Stimulated activated CD8-positive, alpha-beta memory T cell treated with anti-CD3 and anti-CD28 coated beads, Interleukin-7, amount 100 ng/mL, for 1 hour (primary cell): ENCODE measurements at regions not wholly inside any gene's neighbourhood (a gene's known extent, or its start where the extent isn't known, plus 50 kb on each side); places are given as distances from the start of the nearest gene placed in this dataset.
"Not testable (repeated sequence)": the region's sequence is repeated elsewhere in the genome, so short reads cannot be mapped to it uniquely, and the experiment has no call there.

Experiments used
- DNase-seq, 2 donors: peaks; one replicate each; pipeline ENCODE4 v3.0.0-alpha.2; 2020; ENCODE audit warnings: low read depth in 2 of 2

DNA sequence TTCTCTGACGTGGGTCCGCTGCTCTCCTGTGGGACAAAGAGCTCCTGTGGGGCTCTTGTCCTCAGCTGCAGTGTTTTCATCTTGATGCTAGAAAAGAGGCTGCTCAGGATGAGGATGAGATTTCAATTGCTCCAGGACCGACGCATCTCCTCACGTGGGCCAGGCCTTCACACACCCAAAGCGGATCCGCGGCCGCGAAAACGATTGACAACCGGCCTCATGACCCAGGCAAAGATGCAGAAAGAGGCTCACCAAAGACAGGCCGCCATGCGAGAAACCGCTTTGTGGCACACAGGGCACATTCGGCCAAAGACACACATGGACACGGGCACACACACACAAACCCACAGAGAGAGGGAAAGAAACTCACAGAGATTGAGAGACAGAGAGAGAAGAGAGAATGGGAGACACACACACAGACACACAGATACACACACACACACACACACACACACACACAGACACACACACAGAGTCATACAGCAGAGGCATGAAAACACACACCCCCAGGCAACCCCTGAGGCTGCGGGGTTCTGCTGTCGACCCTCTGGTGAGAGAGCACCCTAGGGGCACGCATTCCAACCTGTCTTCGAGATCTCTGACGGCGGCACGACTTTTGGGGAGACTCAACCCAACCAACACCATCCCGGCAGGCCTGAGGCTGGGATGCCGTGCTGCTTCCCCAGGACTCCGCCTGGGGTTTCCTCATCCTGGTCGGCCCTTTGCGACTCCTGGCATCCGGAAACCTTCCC lies 168.5 kb upstream of the ZNF337 start:
- not testable (repeated sequence) for DNase-seq

- no peak for DNase-seq
Measured at GRCh38 chr20:25864326-25864962, 167.8 kb upstream of the ZNF337 start.

DNA sequence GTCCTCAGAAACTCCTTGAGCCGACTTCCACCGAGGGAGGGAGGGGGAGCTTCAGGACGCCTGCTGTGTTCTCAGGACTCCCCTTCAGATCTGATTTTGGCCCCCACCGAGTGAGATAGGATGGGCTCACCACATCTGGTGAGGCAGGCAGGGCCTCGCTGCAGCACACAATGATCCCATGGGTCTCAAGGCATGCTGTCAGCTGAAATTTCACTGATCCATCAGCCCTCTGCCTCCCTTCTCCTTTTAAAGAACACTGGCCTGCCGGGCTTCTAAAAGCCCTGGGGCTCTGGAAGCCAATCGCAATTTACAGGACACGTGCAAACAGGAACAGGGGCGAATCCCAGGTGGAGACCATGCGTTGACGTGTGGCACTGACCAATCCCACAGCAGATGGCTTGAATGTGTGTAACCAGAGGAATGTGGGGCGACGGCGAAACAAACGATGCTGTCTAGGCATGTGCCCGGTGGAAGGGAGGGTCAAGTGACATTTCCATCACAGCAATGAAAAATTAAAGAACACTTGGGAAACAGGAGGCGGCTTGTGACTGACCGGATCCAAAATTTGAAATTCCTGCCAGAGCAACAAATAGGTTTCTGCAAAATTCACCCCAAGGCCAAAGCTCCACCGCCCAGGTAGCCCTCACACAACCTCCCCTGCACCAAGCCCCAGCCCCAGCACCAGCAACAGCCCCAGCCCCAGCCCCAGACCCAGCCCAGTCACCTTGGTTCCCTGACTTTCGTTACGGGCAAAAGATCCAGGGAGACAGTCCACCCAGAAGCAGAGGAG lies 167.1 kb upstream of the ZNF337 start:
- DNase-seq = no peak

DNA sequence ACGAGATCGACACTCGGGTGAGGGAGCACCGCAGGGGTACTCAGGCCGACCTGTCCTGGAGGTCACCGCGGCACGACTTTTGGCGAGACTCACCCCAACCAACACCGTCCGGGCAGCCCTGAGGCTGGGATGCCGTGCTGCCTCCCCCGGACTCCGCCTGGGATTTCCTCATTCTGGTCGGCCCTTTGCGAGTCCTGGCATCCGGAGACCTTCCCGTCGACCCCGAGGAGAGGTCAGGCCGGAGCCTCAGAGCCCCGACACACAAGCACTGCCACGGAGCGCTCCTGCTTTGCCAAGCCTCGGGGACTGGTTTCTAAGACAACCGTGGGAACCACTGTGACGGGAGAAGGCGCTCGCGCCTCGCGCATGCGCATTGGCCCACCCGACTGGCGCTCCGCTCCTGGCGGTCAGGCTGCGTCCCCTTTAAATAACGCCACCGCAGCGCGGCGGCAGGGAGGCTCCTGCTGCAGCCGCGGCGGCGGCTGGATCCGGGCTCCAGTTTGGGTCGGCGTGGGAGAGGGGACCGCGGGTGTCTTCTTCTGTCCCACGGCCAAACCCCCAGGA lies 166.4 kb upstream of the ZNF337 start:
- DNase-seq = peak; percentile 34 to 62

DNA sequence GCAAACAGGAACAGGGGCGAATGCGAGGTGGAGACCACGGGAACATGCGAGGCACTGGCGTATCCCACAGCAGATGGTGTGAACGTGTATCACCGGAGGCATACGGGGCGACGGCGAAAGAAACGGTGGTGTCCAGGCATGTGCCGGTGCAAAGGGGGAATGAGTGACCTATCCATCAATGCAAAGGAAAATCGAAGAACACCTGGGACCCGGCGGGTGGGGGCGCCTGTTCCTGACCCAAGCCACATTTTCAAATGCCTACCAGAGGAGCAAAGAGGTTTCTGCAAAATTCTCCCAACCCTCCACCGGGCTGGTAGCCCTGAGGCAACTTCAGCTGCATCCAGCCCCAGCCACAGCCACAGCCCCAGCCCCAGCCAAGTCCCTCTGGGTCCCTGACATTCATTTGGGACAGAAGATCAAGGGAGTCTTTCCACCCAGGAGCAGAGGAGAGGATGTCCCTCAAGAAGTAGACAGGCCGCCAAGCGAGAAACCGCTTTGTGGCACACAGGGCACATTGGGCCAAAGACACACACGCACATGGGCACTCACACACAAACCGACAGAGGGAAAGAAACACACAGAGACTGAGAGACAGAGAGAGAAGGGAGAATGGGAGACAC lies 164.0 kb upstream of the ZNF337 start:
- no peak for DNase-seq

GRCh38 chr20:25859649-25860530 lies 163.2 kb upstream of the ZNF337 start:
- DNase-seq = peak; percentile 24 to 56

- no peak for DNase-seq
Measured at GRCh38 chr20:25858495-25859425, 162.1 kb upstream of the ZNF337 start.

- not testable (repeated sequence) for DNase-seq
Measured at GRCh38 chr20:25857091-25857788, 160.6 kb upstream of the ZNF337 start.

DNA sequence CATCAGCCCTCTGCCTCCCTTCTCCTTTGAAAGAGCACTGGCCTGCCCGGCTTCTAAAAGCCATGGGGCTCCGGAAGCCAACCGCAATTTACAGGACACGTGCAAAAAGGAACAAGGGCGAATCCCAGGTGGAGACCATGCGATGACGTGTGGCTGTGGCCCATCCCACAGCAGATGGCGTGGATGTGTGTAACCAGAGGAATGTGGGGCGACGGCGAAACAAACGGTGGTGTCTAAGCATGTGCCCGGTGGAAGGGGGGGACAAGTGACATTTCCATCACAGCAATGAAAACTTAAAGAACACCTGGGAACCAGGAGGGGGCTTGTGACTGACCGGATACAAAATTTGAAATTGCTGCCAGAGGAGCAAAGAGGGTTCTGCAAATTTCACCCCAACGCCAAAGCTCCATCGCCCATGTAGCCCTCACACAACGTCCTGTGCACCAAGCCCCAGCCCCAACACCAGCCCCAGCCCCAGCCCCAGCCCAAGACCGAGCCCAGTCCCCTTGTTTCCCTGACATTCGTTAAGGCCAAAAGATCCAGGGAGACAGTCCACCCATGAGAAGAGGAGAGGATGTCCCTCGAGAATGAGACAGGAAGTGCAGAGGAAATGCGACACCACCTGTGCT lies 159.7 kb upstream of the ZNF337 start:
- DNase-seq = no peak

DNA sequence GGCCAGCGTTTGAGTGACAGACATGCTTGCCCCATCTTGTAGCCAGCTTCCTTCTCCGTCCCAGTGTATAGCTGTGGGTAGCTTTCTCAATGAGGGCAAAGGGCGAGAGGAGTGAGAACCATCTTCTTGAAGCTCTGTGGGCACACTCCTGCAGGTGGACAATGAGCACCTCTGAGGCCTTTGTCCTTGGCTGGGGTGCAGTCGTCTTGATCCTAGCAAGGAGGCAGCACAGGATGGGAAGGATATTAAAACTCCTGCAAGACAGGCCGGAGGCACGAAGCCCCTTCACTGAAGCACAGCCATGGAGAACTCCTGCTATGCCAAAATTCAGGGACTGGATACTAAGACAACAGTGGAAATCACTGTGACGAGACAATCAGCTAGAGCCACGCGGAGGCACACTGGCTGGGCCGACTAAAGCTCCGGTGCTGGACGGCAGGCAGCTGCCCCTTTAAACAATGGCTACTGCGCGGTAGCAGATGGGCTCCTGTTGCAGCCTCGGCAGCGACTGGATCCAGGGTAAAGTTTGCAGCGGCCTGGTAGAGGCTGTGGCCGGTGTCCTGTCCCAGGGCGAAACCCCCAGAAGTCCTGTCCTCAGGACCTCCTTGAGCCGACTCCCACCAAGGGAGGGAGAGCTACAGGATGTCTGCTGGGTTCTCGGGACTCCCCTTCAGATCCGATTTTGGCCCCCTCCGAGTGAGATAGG lies 159.0 kb upstream of the ZNF337 start:
- not testable (repeated sequence) for DNase-seq

GRCh38 chr20:25854666-25855065 lies 158.0 kb upstream of the ZNF337 start:
- not testable (repeated sequence) for DNase-seq

- peak; percentile 37 to 71 for DNase-seq
Measured at GRCh38 chr20:25853718-25854388, 157.2 kb upstream of the ZNF337 start.

DNA sequence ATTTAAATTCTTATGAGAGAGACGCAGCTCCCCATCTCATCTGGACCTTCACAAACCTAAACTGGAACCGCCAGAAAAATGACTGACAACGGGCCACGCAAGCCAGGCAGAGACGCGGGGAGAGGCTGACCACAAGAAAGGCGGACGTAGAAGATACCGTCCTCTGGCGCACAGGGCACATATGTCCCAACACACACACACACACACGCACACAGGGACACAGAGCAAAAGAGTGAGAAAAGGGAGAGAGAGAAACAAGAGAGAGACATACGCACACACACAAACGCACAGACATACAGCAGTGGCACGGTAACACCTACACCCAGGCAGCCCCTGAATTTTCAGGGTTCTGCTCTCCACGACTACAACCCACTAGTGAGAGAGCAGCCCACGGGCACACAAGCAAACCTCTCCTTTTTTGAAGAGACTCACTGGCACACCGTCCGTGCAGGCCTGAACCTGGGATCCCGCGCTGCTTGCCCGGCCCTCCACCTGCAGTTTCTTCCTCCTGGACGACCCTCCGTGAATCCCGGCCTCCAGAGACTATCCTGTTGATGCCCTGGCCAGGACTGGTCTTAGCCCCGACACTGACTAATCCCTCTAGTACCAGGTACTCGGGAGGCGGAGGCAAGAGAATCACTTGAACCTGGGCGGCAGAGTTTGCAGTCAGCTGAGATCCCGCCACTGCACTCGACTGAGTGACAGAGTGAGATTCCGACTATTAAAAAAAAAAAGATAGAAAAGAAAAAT lies 156.5 kb upstream of the ZNF337 start:
- DNase-seq = not testable (repeated sequence)

- DNase-seq = not testable (repeated sequence)
Measured at GRCh38 chr20:25850133-25850532, 153.5 kb upstream of the ZNF337 start.

DNA sequence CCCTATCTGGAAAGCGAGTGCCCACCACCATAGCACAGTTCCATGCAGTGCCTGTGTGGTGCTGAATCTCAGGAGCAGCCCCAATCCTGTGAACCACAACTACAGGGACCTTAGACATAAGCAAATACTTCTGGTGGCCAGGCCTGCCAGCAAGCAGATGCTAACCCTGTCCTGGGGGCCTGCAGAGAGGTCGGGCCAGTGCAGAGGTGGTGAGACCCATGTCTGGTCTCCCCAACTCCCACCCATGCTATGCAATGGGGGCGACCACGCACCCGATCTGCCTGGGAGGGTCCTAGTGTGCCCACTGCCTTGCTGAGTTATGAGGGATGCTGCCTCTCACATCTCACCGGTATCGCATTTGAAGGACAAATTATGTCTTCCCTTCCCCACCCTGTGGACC lies 151.6 kb upstream of the ZNF337 start:
- no peak for DNase-seq

DNA sequence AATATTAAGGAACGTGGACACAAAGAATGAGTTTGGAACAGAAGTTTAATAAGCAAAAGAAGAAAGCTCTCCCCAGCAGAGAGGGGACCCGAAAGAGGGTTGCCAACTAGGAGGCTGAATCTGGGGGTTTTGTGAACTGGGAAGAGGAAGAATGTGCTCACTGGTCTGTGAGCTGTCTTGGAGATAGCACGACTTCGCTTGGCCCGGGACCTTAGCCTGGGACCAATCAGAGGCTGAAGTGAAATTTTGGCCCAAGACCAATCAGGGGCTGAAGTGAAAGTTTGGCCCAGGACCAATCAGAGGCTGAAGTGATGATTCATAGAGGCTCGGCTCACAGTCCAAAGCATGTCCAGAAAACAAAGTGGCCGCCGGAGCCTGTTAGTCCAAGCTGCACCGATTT lies 148.0 kb upstream of the ZNF337 start:
- DNase-seq = not testable (repeated sequence)

DNA sequence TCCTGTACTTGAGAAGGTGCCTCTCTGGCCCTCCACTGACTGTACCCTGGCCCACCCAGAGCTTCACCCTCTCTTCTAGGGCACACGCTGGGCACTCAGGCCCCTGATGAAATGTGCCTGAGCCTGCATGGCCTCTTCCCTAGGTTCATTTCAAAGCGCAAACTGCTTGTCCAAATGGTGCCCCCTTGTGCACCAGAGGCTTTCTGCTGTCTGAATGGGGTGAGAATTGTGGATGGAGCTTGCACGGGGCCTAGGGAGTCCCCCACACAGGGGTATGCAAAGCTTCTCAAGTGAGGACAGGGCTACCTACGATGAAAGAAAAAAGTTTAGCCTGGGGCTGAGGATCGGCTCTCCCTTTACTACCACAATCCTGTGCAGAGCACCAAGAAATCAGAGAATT lies 116.9 kb upstream of the ZNF337 start:
- DNase-seq = not testable (repeated sequence)
